ENCODE measurements at regions not wholly inside any gene's neighbourhood (a gene's known extent, or its start where the extent isn't known, plus 50 kb on each side); places are given as distances from the start of the nearest gene placed in this dataset.

DNA sequence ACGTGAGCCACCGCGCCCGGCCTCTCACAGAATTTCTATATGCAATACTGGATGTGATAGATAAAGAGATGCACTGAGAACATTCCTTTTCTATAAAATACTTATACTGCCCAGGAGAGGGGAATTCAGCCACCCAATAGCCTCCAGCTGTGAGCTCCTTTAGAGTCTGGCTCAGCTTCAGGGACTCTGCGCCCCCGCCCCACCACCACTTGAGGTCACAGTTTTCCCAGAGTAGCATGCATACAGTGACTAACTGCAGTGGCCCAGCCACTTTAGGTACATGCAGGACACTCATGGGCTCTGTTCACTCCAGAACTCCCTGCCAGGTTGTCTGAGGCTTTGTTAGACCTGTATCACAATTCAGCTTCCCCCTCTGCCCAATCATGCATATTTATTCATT lies 144.4 kb upstream of the TET2 start:
- H3K4me3 ChIP-seq (replicated peaks in 1 of 3; ENCODE audit: insufficient read depth in 1 of 3, low read depth in 1 of 3, low read length in 3 of 3) = no peak overlapping the region
- FAIRE-seq (no peak), DNase-seq (ENCODE audit: low read depth, low spot score) (no peak)
- ChIA-PET POLR2A (no interaction called here), CTCF (no interaction called here)
- no peaks in the 10 kb centered on the region for H3K9me3 ChIP-seq (replicated peaks; ENCODE audit: control insufficient read depth, insufficient read depth, low read length)
- no peak overlapping the region for H3K4me2 ChIP-seq (ENCODE audit: insufficient read depth, low read length)
- TF ChIP-seq POLR2A (IDR thresholded peaks at IDR 0.05; ENCODE audit: low read depth, low read length) (no peak), MYC (IDR thresholded peaks at IDR 0.05; ENCODE audit: low read depth, low read length) (no peak), JUN (IDR thresholded peaks at IDR 0.05; ENCODE audit: borderline replicate concordance, insufficient read depth, insufficient read length, low read depth) (no peak), POLR2AphosphoS5 (IDR thresholded peaks at IDR 0.05; ENCODE audit: insufficient read depth, low read depth, low read length) (no peak), EZH2 (IDR thresholded peaks at IDR 0.05; ENCODE audit: borderline replicate concordance, low read depth, low read length, severe bottlenecking) (no peak)
- TF ChIP-seq, protein P1, sequence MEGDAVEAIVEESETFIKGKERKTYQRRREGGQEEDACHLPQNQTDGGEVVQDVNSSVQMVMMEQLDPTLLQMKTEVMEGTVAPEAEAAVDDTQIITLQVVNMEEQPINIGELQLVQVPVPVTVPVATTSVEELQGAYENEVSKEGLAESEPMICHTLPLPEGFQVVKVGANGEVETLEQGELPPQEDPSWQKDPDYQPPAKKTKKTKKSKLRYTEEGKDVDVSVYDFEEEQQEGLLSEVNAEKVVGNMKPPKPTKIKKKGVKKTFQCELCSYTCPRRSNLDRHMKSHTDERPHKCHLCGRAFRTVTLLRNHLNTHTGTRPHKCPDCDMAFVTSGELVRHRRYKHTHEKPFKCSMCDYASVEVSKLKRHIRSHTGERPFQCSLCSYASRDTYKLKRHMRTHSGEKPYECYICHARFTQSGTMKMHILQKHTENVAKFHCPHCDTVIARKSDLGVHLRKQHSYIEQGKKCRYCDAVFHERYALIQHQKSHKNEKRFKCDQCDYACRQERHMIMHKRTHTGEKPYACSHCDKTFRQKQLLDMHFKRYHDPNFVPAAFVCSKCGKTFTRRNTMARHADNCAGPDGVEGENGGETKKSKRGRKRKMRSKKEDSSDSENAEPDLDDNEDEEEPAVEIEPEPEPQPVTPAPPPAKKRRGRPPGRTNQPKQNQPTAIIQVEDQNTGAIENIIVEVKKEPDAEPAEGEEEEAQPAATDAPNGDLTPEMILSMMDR (IDR thresholded peaks at IDR 0.05; ENCODE audit: extremely low read depth in 1 of 2, insufficient read depth in 1 of 2, low read depth in 1 of 2, low read length in 2 of 2) = no peak
- dilution Hi-C loops (cut with MboI; ENCODE audit: extremely low pct_ligation_motif_present, low sequenced_read_pairs) (no loop called here), intact Hi-C loops (cut with micrococcal nuclease) (no loop called here)
- no peaks in the 10 kb centered on the region for H4K20me1 ChIP-seq (replicated peaks; ENCODE audit: control insufficient read depth, extremely low read depth, insufficient read depth, low read length)
- no peaks in the 10 kb centered on the region for H3K4me1 ChIP-seq (ENCODE audit: control insufficient read depth, extremely low read depth, insufficient read depth, low read length)
- BruUV-seq (replicated peaks) = no TSS peak
- no peaks in the 10 kb centered on the region for H3K27me3 ChIP-seq (ENCODE audit: control insufficient read depth in 2 of 2, insufficient read depth in 2 of 2, low read length in 2 of 2)
- no peak overlapping the region for H2AFZ ChIP-seq (ENCODE audit: low read depth, low read length)
- no peak overlapping the region for H3K27ac ChIP-seq (ENCODE audit: insufficient read depth, low read depth, low read length)
- no peaks in the 10 kb centered on the region for H3K9me1 ChIP-seq (replicated peaks; ENCODE audit: control insufficient read depth, extremely low read depth, insufficient read depth, low read length)
- H3K36me3 ChIP-seq (ENCODE audit: control insufficient read depth in 2 of 2, extremely low read depth in 1 of 2, insufficient read depth in 2 of 2, low read length in 2 of 2) = no peaks in the 10 kb centered on the region
- H3K79me2 ChIP-seq (ENCODE audit: control insufficient read depth, insufficient read depth, low read length) = no peaks in the 10 kb centered on the region
- no peak overlapping the region for H3K9ac ChIP-seq (replicated peaks; ENCODE audit: extremely low read depth, insufficient read depth, low read length)

DNA sequence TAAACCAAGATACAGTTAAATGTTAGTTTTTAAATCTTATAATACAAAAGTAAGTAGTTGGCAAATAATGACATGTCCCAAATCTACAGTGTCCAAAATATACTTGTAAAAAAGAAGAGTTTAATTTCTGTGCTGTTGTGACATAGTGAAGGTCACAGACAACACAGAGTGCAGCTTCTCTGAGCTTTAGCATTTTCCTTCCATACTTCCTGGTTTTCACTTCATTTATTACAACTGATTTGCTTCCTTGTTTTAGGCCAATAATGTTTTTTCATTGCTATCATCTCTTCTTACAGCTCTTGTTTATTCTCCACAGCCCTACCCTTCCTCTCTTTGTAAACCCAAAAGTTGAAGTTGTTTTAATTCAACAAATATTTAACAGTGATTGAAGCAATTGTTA lies 132.4 kb upstream of the TET2 start:
- BruUV-seq (replicated peaks) = no TSS peak
- Histone ChIP-seq H3K27me3 (ENCODE audit: control insufficient read depth in 2 of 2, insufficient read depth in 2 of 2, low read length in 2 of 2) (no peaks in the 10 kb centered on the region), H3K4me2 (ENCODE audit: insufficient read depth, low read length) (no peak overlapping the region), H3K27ac (ENCODE audit: insufficient read depth, low read depth, low read length) (no peak overlapping the region), H2AFZ (ENCODE audit: low read depth, low read length) (no peak overlapping the region), H4K20me1 (replicated peaks; ENCODE audit: control insufficient read depth, extremely low read depth, insufficient read depth, low read length) (no peaks in the 10 kb centered on the region), H3K9me1 (replicated peaks; ENCODE audit: control insufficient read depth, extremely low read depth, insufficient read depth, low read length) (no peaks in the 10 kb centered on the region), H3K79me2 (ENCODE audit: control insufficient read depth, insufficient read depth, low read length) (no peaks in the 10 kb centered on the region), H3K4me1 (ENCODE audit: control insufficient read depth, extremely low read depth, insufficient read depth, low read length) (no peaks in the 10 kb centered on the region), H3K9ac (replicated peaks; ENCODE audit: extremely low read depth, insufficient read depth, low read length) (no peak overlapping the region), H3K9me3 (replicated peaks; ENCODE audit: control insufficient read depth, insufficient read depth, low read length) (no peaks in the 10 kb centered on the region), H3K36me3 (ENCODE audit: control insufficient read depth in 2 of 2, extremely low read depth in 1 of 2, insufficient read depth in 2 of 2, low read length in 2 of 2) (no peaks in the 10 kb centered on the region), H3K4me3 (replicated peaks in 1 of 3; ENCODE audit: insufficient read depth in 1 of 3, low read depth in 1 of 3, low read length in 3 of 3) (no peak overlapping the region)
- intact Hi-C loops (cut with micrococcal nuclease) (no loop called here), dilution Hi-C loops (cut with MboI; ENCODE audit: extremely low pct_ligation_motif_present, low sequenced_read_pairs) (no loop called here)
- CTCF ChIA-PET = no interaction called here
- DNase-seq (ENCODE audit: low read depth, low spot score) = no peak
- POLR2A ChIA-PET = no interaction called here
- TF ChIP-seq, protein P2, sequence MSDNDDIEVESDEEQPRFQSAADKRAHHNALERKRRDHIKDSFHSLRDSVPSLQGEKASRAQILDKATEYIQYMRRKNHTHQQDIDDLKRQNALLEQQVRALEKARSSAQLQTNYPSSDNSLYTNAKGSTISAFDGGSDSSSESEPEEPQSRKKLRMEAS (IDR thresholded peaks at IDR 0.05; ENCODE audit: insufficient read depth, insufficient read length) = no peak
- TF ChIP-seq EZH2 (IDR thresholded peaks at IDR 0.05; ENCODE audit: borderline replicate concordance, low read depth, low read length, severe bottlenecking) (no peak), FOS (IDR thresholded peaks at IDR 0.05; ENCODE audit: borderline replicate concordance, insufficient read depth, low read length) (no peak), POLR2A (IDR thresholded peaks at IDR 0.05; ENCODE audit: low read depth, low read length) (no peak), GATA2 (IDR thresholded peaks at IDR 0.05; ENCODE audit: insufficient read depth, insufficient read length, low read depth, low read length) (no peak)
- FAIRE-seq = no peak

Data from endothelial cell of umbilical vein (primary cell).